Psoas muscle (tissue), 7 donors: ENCODE measurements at regions not wholly inside any gene's neighbourhood (a gene's known extent, or its start where the extent isn't known, plus 50 kb on each side); places are given as distances from the start of the nearest gene placed in this dataset.

Source experiments
- ATAC-seq, 4 donors: fragments of 200-7000 bp; cut with Tn5 transposase; one replicate each; pipeline ENCODE4 v1.9.1; 2020; ENCODE audit warnings: moderate library complexity in 3 of 4, mild to moderate bottlenecking in 2 of 4
- DNase-seq, 2 donors: peaks; one replicate each; pipeline ENCODE4 v3.0.0-alpha.2; 2020
- H3K27ac ChIP-seq: fragments of 200-600 bp; one replicate; pipeline ENCODE4 v1.8.0; 2022
- H3K27me3 ChIP-seq, 3 donors: fragments of 200-600 bp in 1 of 3; one replicate each; pipeline versions ENCODE4 v1.6.1 to v1.8.0; 2013 to 2022; ENCODE audit warnings: low read length in 2 of 3, mild to moderate bottlenecking in 2 of 3, moderate library complexity in 1 of 3; ENCODE audit not compliant: insufficient read depth in 3 of 3
- H3K36me3 ChIP-seq, 2 donors: fragments of 200-600 bp in 1 of 2; one replicate each; pipeline versions ENCODE4 v1.6.1 to v1.8.0; 2013 to 2022; ENCODE audit warnings: low read depth in 1 of 2, mild to moderate bottlenecking in 1 of 2, moderate library complexity in 1 of 2; ENCODE audit not compliant: insufficient read depth in 1 of 2
- H3K4me1 ChIP-seq: fragments of 200-600 bp; one replicate; pipeline ENCODE4 v1.8.0; 2022
- H3K4me3 ChIP-seq: fragments of 200-600 bp; one replicate; pipeline ENCODE4 v1.8.0; 2022; ENCODE audit warnings: mild to moderate bottlenecking
- H3K9me3 ChIP-seq: fragments of 200-600 bp; one replicate; pipeline ENCODE4 v1.8.0; 2022
- WGBS, 3 donors: extraction: QIAGEN DNeasy Blood & Tissue Kit; methylation state at CpG; one replicate each; pipeline versions ENCODE4 v1.1.6 to v1.1.7; 2013; 5-methylcytosine and 5-hydroxymethylcytosine counted together
- intact Hi-C, 2 donors: fragments of 100-400 bp; cut with DNase I; formaldehyde crosslinking; loops; one replicate each; pipeline versions ENCODE4 v1.11.0 to v1.14.2; 2022
- TF ChIP-seq, protein P1 (sequence below): fragments of 200-600 bp; IDR thresholded peaks from one replicate; pipeline ENCODE4 v1.8.0; 2022; ENCODE audit warnings: antibody characterized with exemption
- donor health status: healthy with polysubstance abuse.
- donor health status: DM: no; HTN: no; CAD: no; lungs with moderate emphysema.
- donor health status: Bipolar disorder and iron deficiency.
- donor health status: healthy.
- donor health status: DM: yes; HTN: yes; CAD: no.
- donor health status: DM: no; HTN: no; CAD: no.
- donor health status: DM: yes; HTN: yes; CAD: no.

DNA sequence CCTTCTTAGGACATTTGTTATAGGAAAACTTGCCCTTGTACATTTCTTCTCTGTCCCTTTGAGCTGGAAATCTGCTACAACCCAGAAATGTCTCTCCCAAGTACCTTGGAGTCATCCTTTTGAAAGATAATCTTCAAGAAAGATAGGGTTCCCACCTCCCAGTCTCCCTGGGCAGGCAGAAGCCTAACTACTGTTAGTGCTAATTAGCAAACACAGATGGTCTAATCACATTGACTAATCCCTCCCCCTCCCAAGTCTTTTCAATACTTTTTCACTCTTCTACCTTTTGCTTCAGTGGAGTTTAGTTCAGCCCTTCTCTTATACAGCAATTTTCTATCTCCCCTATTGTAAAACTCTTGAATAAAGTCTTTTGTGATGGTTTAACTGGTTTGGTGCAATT, 129.8 kb upstream of the PPFIA2 start:
- Histone ChIP-seq H3K27ac (no peak overlapping the region), H3K27me3 (no peaks in the 10 kb centered on the region), H3K9me3 (no peaks in the 10 kb centered on the region), H3K4me1 (no peaks in the 10 kb centered on the region), H3K4me3 (no peak overlapping the region), H3K36me3 (no peaks in the 10 kb centered on the region)
- ATAC-seq = no peak
- intact Hi-C loops = no loop called here
- TF ChIP-seq, protein P1, sequence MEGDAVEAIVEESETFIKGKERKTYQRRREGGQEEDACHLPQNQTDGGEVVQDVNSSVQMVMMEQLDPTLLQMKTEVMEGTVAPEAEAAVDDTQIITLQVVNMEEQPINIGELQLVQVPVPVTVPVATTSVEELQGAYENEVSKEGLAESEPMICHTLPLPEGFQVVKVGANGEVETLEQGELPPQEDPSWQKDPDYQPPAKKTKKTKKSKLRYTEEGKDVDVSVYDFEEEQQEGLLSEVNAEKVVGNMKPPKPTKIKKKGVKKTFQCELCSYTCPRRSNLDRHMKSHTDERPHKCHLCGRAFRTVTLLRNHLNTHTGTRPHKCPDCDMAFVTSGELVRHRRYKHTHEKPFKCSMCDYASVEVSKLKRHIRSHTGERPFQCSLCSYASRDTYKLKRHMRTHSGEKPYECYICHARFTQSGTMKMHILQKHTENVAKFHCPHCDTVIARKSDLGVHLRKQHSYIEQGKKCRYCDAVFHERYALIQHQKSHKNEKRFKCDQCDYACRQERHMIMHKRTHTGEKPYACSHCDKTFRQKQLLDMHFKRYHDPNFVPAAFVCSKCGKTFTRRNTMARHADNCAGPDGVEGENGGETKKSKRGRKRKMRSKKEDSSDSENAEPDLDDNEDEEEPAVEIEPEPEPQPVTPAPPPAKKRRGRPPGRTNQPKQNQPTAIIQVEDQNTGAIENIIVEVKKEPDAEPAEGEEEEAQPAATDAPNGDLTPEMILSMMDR = no peak
- no peak for DNase-seq

DNA sequence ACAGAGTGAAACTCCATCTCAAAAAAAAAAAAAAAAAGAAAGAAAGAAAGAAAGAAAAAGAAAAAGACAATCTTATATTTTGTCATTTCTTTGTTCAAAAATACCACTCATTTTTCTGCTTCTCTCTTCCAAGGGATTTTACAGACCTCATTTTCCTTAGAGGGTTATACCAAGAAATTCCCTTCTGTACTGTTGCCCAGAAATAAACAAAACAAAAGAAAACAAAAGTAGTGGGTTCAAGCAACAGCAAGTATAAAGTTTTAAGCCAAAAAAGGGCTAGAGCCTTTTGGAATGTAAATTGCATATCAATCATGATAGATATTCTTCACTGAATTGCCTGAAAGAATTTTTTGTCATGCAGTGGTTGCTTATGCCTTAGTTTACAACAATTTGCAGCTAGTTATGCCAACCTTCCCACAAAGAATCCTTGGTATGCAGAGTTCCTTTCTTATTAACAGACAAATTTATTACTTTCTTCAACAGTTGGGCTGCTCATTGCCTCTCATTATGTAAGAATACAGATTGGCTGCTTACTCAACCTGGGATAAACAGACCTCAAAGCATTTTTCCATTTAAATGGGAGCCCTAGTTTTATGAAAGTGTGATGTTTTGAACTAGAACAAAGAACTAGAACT, 129.1 kb upstream of the PPFIA2 start:
- intact Hi-C loops = no loop called here
- no peaks in the 10 kb centered on the region for H3K36me3 ChIP-seq
- H3K27ac ChIP-seq = no peak overlapping the region
- TF ChIP-seq, protein P1 = no peak
- H3K4me3 ChIP-seq = no peak overlapping the region
- DNase-seq (no peak), ATAC-seq (no peak)
- H3K9me3 ChIP-seq = no peaks in the 10 kb centered on the region
- H3K27me3 ChIP-seq = no peaks in the 10 kb centered on the region
- no peaks in the 10 kb centered on the region for H3K4me1 ChIP-seq

DNA sequence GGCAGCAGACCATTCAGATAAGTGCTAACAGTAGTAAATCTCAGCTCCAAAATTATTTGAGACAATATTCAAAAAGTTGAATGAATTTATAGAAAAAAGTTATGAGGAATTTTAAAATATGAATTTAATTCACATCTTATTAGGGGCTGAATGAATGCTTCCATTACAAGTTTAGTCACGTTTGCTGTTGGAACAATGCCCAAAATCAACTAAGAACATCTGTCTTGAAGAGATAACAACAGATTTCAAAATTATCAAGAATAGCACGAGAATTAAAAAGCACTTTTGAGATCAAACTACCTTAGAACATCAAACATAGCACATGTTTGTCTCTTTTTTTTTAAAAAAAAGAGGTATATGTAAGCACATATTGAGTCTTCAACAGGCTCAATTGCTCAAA, 115.4 kb upstream of the PPFIA2 start:
- no peak overlapping the region for H3K27ac ChIP-seq
- no peak for DNase-seq
- no peaks in the 10 kb centered on the region for H3K36me3 ChIP-seq
- TF ChIP-seq, protein P1 = no peak
- no peak for ATAC-seq
- H3K4me1 ChIP-seq = no peaks in the 10 kb centered on the region
- no peaks in the 10 kb centered on the region for H3K9me3 ChIP-seq
- no peak overlapping the region for H3K4me3 ChIP-seq
- H3K27me3 ChIP-seq = no peaks in the 10 kb centered on the region
- WGBS, 3 donors = 0 to 5% (median 3%) methylated on average over 2 of the region's 2 CpGs
- intact Hi-C loops = no loop called here

DNA sequence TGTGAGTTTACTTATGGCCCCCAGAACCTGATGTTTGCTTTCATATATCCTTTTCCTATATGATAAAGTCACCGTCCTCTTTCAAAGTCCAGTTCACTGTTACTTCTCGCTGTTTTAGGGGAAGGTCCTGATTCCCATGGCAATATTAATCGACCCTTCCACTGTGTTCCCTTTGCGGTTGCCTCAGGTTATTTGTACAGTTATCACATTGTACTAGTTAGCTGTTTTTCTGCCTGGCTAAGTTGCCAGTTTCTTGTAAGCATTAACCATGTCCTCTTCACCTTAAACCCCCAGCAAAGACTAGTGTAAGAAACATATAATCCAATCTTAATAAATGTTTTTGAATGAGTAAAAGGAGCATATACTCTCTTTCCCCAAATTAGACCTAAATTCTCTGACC, 115.0 kb upstream of the PPFIA2 start:
- TF ChIP-seq, protein P1 = no peak
- H3K4me1 ChIP-seq = no peaks in the 10 kb centered on the region
- no peaks in the 10 kb centered on the region for H3K27me3 ChIP-seq
- H3K4me3 ChIP-seq = no peak overlapping the region
- intact Hi-C loops = no loop called here
- 70 to 83% (median 77%) methylated on average over 4 of the region's 4 CpGs for WGBS, 3 donors
- DNase-seq (no peak), ATAC-seq (no peak)
- H3K27ac ChIP-seq = no peak overlapping the region
- H3K9me3 ChIP-seq = no peaks in the 10 kb centered on the region
- H3K36me3 ChIP-seq = no peaks in the 10 kb centered on the region

DNA sequence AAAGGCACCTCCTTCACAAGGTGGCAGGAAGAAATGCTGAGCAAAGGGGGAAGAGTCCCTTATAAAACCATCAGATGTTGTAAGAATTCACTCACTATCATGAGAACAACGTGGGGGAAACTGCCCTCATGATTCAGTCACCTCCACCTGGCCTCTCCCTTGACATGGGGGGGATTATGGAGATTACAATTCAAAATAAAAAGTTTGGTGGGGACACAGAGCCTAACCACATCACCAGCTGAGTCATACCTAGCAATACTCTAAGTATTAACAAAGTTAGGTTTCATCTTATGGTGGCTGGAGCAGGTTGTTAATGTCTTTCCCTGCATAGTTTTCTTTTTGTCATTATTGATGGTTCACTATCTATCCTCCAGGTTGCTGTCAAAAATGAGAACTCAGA, 113.2 kb upstream of the PPFIA2 start:
- Histone ChIP-seq H3K4me3 (no peak overlapping the region), H3K27me3 (no peaks in the 10 kb centered on the region), H3K36me3 (no peaks in the 10 kb centered on the region), H3K27ac (no peak overlapping the region), H3K9me3 (no peaks in the 10 kb centered on the region), H3K4me1 (no peaks in the 10 kb centered on the region)
- no peak for ATAC-seq
- intact Hi-C loops = no loop called here
- WGBS, 3 donors = 51 to 74% (median 60%) methylated on average over 1 of the region's 1 CpG
- TF ChIP-seq, protein P1 = no peak
- no peak for DNase-seq
